Endothelial cell of hepatic sinusoid (primary cell): ENCODE measurements at regions not wholly inside any gene's neighbourhood (a gene's known extent, or its start where the extent isn't known, plus 50 kb on each side); places are given as distances from the start of the nearest gene placed in this dataset.

Source experiments
- in situ Hi-C: cut with HindIII; loops from 2 replicates; pipeline ENCODE4 v1.10.0; 2017; ENCODE audit warnings: low sequenced_read_pairs

- in situ Hi-C loops: no loop called here
Measured at GRCh38 chr22:49042877-49043859, 784.5 kb downstream of the BRD1 start.

GRCh38 chr22:49042066-49042465 is 785.6 kb downstream of the BRD1 start:
- in situ Hi-C loops: no loop called here

- in situ Hi-C loops: no loop called here
Measured at GRCh38 chr22:49040754-49041467, 786.8 kb downstream of the BRD1 start.

- in situ Hi-C loops: no loop called here
Measured at GRCh38 chr22:49040111-49040510, 787.6 kb downstream of the BRD1 start.

- in situ Hi-C loops: no loop called here
Measured at GRCh38 chr22:49039625-49040024, 788.0 kb downstream of the BRD1 start.

- in situ Hi-C loops: no loop called here
Measured at GRCh38 chr22:49037701-49038245, 789.9 kb downstream of the BRD1 start.

- in situ Hi-C loops: no loop called here
Measured at GRCh38 chr22:49036513-49036912, 791.2 kb downstream of the BRD1 start.

- in situ Hi-C loops: no loop called here
Measured at GRCh38 chr22:49035818-49036457, 791.7 kb downstream of the BRD1 start.

- in situ Hi-C loops: no loop called here
Measured at GRCh38 chr22:49034836-49035817, 792.5 kb downstream of the BRD1 start.

GRCh38 chr22:49033616-49034015 is 794.1 kb downstream of the BRD1 start:
- in situ Hi-C loops: no loop called here

- in situ Hi-C loops: no loop called here
Measured at GRCh38 chr22:49032821-49033220, 794.9 kb downstream of the BRD1 start.

- in situ Hi-C loops: no loop called here
Measured at GRCh38 chr22:49031746-49032330, 795.8 kb downstream of the BRD1 start.

GRCh38 chr22:49028111-49028510 is 799.6 kb downstream of the BRD1 start:
- in situ Hi-C loops: no loop called here

GRCh38 chr22:49027368-49027670 is 800.4 kb downstream of the BRD1 start:
- in situ Hi-C loops: no loop called here

- in situ Hi-C loops: no loop called here
Measured at GRCh38 chr22:49026494-49027367, 800.9 kb downstream of the BRD1 start.

GRCh38 chr22:49025791-49026493 is 801.7 kb downstream of the BRD1 start:
- in situ Hi-C loops: no loop called here

- in situ Hi-C loops: no loop called here
Measured at GRCh38 chr22:49024775-49025440, 802.8 kb downstream of the BRD1 start.
